ENCODE measurements at regions not wholly inside any gene's neighbourhood (a gene's known extent, or its start where the extent isn't known, plus 50 kb on each side); places are given as distances from the start of the nearest gene placed in this dataset.

GRCh38 chr19:31125071-31125470, 224.2 kb downstream of the TSHZ3 start:
- no peak for DNase-seq (ENCODE audit: low read depth in 1 of 2, low spot score in 1 of 2)
- Histone ChIP-seq H3K27ac (no peak overlapping the region), H3K9me3 (peaks cover 10% of the 10 kb centered on the region; the same call in 1 of the 3 replicates), H3K4me1 (peaks cover 25% of the 10 kb centered on the region), H3K4me3 (no peak overlapping the region), H3K4me2 (no peak overlapping the region)
- no peak for FAIRE-seq
- TF ChIP-seq HEYL (CRISPR knock-in tag; IDR thresholded peaks at IDR 0.05): no peak
- no peak for TF ChIP-seq ZC3H11A (IDR thresholded peaks at IDR 0.05)
- no peak for TF ChIP-seq MYC (IDR thresholded peaks at IDR 0.05; ENCODE audit: borderline replicate concordance, low read length)
- no peak for TF ChIP-seq JUNB (IDR thresholded peaks at IDR 0.05)
- no peak for TF ChIP-seq BHLHE40 (IDR thresholded peaks at IDR 0.05; ENCODE audit: low read depth, low read length)
- no peak for TF ChIP-seq KDM1A (IDR thresholded peaks at IDR 0.05; ENCODE audit: low read depth)
- TF ChIP-seq ELK1 (IDR thresholded peaks at IDR 0.05; ENCODE audit: low read depth, low read length): no peak
- TF ChIP-seq NFE2L2 (conservative IDR thresholded peaks at IDR 0.05; ENCODE audit: low read length): no peak
- no peak for TF ChIP-seq TFCP2L1 (CRISPR knock-in tag; IDR thresholded peaks at IDR 0.05)
- POLR2A ChIA-PET: no interaction called here
- 56% methylated on average over 5 of the region's 5 CpGs for WGBS (ENCODE audit: missing lambda C conversion rate)
- CTCF ChIA-PET: interaction anchor here (0.6 to 1.3 kb wide), 3 partner anchors 21 to 71 kb away, joined by 3 to 4 read pairs (median 3); no protein-coding TSS in a partner anchor
- no peak for ATAC-seq

GRCh38 chr19:31121501-31121900, 227.7 kb downstream of the TSHZ3 start:
- POLR2A ChIA-PET: no interaction called here
- WGBS (ENCODE audit: missing lambda C conversion rate): 55% methylated on average over 6 of the region's 6 CpGs
- H3K9me3 ChIP-seq: no peaks in the 10 kb centered on the region
- CTCF ChIA-PET: interaction anchor here (0.6 to 2.0 kb wide), 5 partner anchors 11 to 364 kb away, joined by 3 to 9 read pairs (median 3); no protein-coding TSS in a partner anchor
- DNase-seq (ENCODE audit: low read depth in 1 of 2, low spot score in 1 of 2) (no peak), ATAC-seq (no peak), FAIRE-seq (peak; percentile 82)
- H3K4me1 ChIP-seq: peaks cover 4% of the 10 kb centered on the region; the same call in 2 of the 3 replicates
- no peak overlapping the region for H3K4me3 ChIP-seq
- TF ChIP-seq CEBPB (IDR thresholded peaks at IDR 0.05): no peak
- TF ChIP-seq RNF2 (IDR thresholded peaks at IDR 0.05; ENCODE audit: borderline replicate concordance, low read depth): no peak
- no peak for TF ChIP-seq POLR2AphosphoS2 (conservative IDR thresholded peaks at IDR 0.05; ENCODE audit: low read length)
- TF ChIP-seq CHD4 (IDR thresholded peaks at IDR 0.05; ENCODE audit: borderline replicate concordance): no peak
- no peak for TF ChIP-seq MYC (IDR thresholded peaks at IDR 0.05; ENCODE audit: borderline replicate concordance, low read length)
- TF ChIP-seq HOXB5 (CRISPR knock-in tag; IDR thresholded peaks at IDR 0.05): no peak
- TF ChIP-seq, protein P1, sequence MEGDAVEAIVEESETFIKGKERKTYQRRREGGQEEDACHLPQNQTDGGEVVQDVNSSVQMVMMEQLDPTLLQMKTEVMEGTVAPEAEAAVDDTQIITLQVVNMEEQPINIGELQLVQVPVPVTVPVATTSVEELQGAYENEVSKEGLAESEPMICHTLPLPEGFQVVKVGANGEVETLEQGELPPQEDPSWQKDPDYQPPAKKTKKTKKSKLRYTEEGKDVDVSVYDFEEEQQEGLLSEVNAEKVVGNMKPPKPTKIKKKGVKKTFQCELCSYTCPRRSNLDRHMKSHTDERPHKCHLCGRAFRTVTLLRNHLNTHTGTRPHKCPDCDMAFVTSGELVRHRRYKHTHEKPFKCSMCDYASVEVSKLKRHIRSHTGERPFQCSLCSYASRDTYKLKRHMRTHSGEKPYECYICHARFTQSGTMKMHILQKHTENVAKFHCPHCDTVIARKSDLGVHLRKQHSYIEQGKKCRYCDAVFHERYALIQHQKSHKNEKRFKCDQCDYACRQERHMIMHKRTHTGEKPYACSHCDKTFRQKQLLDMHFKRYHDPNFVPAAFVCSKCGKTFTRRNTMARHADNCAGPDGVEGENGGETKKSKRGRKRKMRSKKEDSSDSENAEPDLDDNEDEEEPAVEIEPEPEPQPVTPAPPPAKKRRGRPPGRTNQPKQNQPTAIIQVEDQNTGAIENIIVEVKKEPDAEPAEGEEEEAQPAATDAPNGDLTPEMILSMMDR (IDR thresholded peaks at IDR 0.05): no peak
- no peak for TF ChIP-seq MAFK (IDR thresholded peaks at IDR 0.05; ENCODE audit: partially characterized antibody)
- TF ChIP-seq NPAS2 (CRISPR knock-in tag; IDR thresholded peaks at IDR 0.05; ENCODE audit: borderline replicate concordance): no peak
- TF ChIP-seq CBX2 (IDR thresholded peaks at IDR 0.05; ENCODE audit: borderline replicate concordance, low read depth): no peak
- no peak for TF ChIP-seq HDAC2 (IDR thresholded peaks at IDR 0.05)
- TF ChIP-seq MAX (IDR thresholded peaks at IDR 0.05): no peak
- no peak overlapping the region for H3K27ac ChIP-seq
- H3K4me2 ChIP-seq: no peak overlapping the region

GRCh38 chr19:31120952-31121351, 228.3 kb downstream of the TSHZ3 start:
- ChIA-PET CTCF (interaction anchor here (0.6 to 2.0 kb wide), 5 partner anchors 11 to 363 kb away, joined by 3 to 9 read pairs (median 3); no protein-coding TSS in a partner anchor), POLR2A (no interaction called here)
- DNase-seq (ENCODE audit: low read depth in 1 of 2, low spot score in 1 of 2) (no peak), FAIRE-seq (no peak), ATAC-seq (no peak; a peak in 1 of 6 replicates)
- Histone ChIP-seq H3K27ac (no peak overlapping the region), H3K4me3 (no peak overlapping the region), H3K4me1 (no peaks in the 10 kb centered on the region), H3K9me3 (0 out of 3 replicates have a peak, but pooled peaks cover 1% of the 10 kb centered on the region), H3K4me2 (no peak overlapping the region)
- no peak for TF ChIP-seq TFCP2L1 (CRISPR knock-in tag; IDR thresholded peaks at IDR 0.05)
- TF ChIP-seq FOSB (CRISPR knock-in tag; IDR thresholded peaks at IDR 0.05): no peak
- no peak for TF ChIP-seq RNF2 (IDR thresholded peaks at IDR 0.05; ENCODE audit: borderline replicate concordance, low read depth)
- no peak for TF ChIP-seq EHMT2 (IDR thresholded peaks at IDR 0.05; ENCODE audit: low read depth)
- TF ChIP-seq CHD2 (IDR thresholded peaks at IDR 0.05; ENCODE audit: low read length, partially characterized antibody): no peak
- TF ChIP-seq MAX (IDR thresholded peaks at IDR 0.05): no peak
- TF ChIP-seq JUN (IDR thresholded peaks at IDR 0.05): no peak
- TF ChIP-seq, protein P2, sequence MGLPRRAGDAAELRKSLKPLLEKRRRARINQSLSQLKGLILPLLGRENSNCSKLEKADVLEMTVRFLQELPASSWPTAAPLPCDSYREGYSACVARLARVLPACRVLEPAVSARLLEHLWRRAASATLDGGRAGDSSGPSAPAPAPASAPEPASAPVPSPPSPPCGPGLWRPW (IDR thresholded peaks at IDR 0.05): no peak
- 39% methylated on average over 6 of the region's 6 CpGs for WGBS (ENCODE audit: missing lambda C conversion rate)
